Heart left ventricle (tissue), 16 donors: ENCODE measurements at regions not wholly inside any gene's neighbourhood (a gene's known extent, or its start where the extent isn't known, plus 50 kb on each side); places are given as distances from the start of the nearest gene placed in this dataset.

Source experiments
- ATAC-seq, 4 donors: fragments of 200-7000 bp; cut with Tn5 transposase; one replicate each; pipeline ENCODE4 v1.9.1; 2020 to 2022; ENCODE audit warnings: moderate library complexity in 4 of 4, mild to moderate bottlenecking in 3 of 4, moderate number of reproducible peaks in 1 of 4
- DNase-seq, 5 donors: peaks; one replicate each; pipeline ENCODE4 v3.0.0-alpha.2; 2020
- H3K27ac ChIP-seq, 12 donors: fragments of 200-600 bp; sonication (generic) in 4 of 12; one replicate each; pipeline versions ENCODE4 v1.5.0 to v1.8.0; 2016 to 2022; ENCODE audit warnings: mild to moderate bottlenecking in 2 of 12
- H3K27me3 ChIP-seq, 9 donors: fragments of 200-600 bp; sonication (generic) in 2 of 9; one replicate each; pipeline versions ENCODE4 v1.5.1 to v1.8.0; 2016 to 2022; ENCODE audit warnings: mild to moderate bottlenecking in 3 of 9
- H3K36me3 ChIP-seq, 9 donors: fragments of 200-600 bp; sonication (generic) in 2 of 9; one replicate each; pipeline versions ENCODE4 v1.5.0 to v1.8.0; 2018 to 2022; ENCODE audit warnings: mild to moderate bottlenecking in 2 of 9
- H3K4me1 ChIP-seq, 12 donors: fragments of 200-600 bp; sonication (generic) in 4 of 12; one replicate each; pipeline versions ENCODE4 v1.5.0 to v1.8.0; 2016 to 2022; ENCODE audit warnings: mild to moderate bottlenecking in 3 of 12
- H3K4me3 ChIP-seq, 12 donors: fragments of 200-600 bp; sonication (generic) in 4 of 12; one replicate each; pipeline versions ENCODE4 v1.5.0 to v1.8.0; 2017 to 2022; ENCODE audit warnings: mild to moderate bottlenecking in 9 of 12, moderate library complexity in 4 of 12
- H3K9me3 ChIP-seq, 12 donors: fragments of 200-600 bp; sonication (generic) in 4 of 12; one replicate each; pipeline versions ENCODE4 v1.5.0 to v1.8.0; 2016 to 2022; ENCODE audit warnings: mild to moderate bottlenecking in 1 of 12
- POLR2A ChIP-seq, 2 donors: fragments of 450-650 bp; IDR thresholded peaks; one replicate each; pipeline ENCODE4 v1.6.1; 2017; ENCODE audit warnings: antibody characterized with exemption in 2 of 2, mild to moderate bottlenecking in 2 of 2, moderate library complexity in 2 of 2
- WGBS, 4 donors: extraction: QIAGEN DNeasy Blood & Tissue Kit in 2 of 4; methylation state at CpG; one replicate each; pipeline versions ENCODE4 v1.1.5 to v1.1.7; 2013 to 2018; 5-methylcytosine and 5-hydroxymethylcytosine counted together
- intact Hi-C, 10 donors: fragments of 100-400 bp; cut with DNase I; formaldehyde crosslinking; loops; one replicate each; pipeline versions ENCODE4 v1.11.1 to v1.14.2; 2022
- TF ChIP-seq, protein P1 (sequence below), 12 donors: fragments of 200-600 bp; sonication (generic) in 4 of 12; IDR thresholded peaks; one replicate each; pipeline versions ENCODE4 v1.5.0 to v1.8.0; 2018 to 2022; ENCODE audit warnings: antibody characterized with exemption in 12 of 12, mild to moderate bottlenecking in 5 of 12
- donor health status: ischemic (EF 13 %, LVEDD 7.1; RV severe dilation, severe dysfunction).
- donor health status: healthy with polysubstance abuse.
- donor health status: DM: no; HTN: yes; CAD: no.
- donor health status: DM: no; HTN: no; CAD: no.
- donor health status: ischemic (EF 25% LVEDD 6.9; RV normal size, moderate dysfunction).
- donor health status: ischemic (EF 25% LVEDD 5.7; RV mildly dilated, moderate dysfunction).
- donor health status: healthy.
- donor health status: DM: yes; HTN: yes; CAD: no.
- donor health status: ischemic (EF 35%, LVEDD 5.7; RV mildly dilated, moderate dysfunction).
- donor health status: nonischemic (EF 11% LVEDD 7.7; RV severe dilation, severe dysfunction).
- donor health status: DM: yes; HTN: yes; CAD: no.
- donor health status: PGD.
- donor health status: ischemic (EF 29% LVEDD 5.4; RV normal size, mild dysfunction).
- donor health status: nonischemic (EF 23%, LVEDD 6.1; RV moderate dilation, normal function).

DNA sequence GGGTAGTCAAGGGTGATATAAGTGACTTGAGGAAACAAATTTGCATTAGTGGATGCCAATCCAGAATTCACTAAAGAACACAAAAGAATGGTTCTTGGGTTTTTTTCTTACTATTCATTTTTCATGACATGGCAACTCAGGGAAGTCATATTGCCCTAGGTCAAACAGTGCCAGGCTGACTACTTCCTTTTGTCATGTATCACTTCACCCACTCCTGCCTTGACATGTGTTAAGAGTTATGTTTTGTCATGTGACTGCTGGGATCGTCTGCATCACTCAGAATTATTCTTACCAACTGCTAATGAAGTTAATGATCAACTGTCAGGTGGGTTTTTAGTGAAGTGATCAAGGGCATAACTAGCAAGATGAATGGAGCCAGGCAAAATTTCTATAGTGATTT is 74.2 kb downstream of the PRORP start:
- Histone ChIP-seq H3K4me3 (no peak overlapping the region), H3K27me3 (no peaks in the 10 kb centered on the region), H3K27ac (no peak overlapping the region), H3K4me1 (peaks cover 0 to 16% (median 0%) of the 10 kb centered on the region in 12 donors), H3K36me3 (peaks cover 0 to 10% (median 0%) of the 10 kb centered on the region in 9 donors), H3K9me3 (peaks cover 0 to 4% (median 0%) of the 10 kb centered on the region in 12 donors)
- intact Hi-C loops = no loop called here
- ATAC-seq (no peak), DNase-seq (no peak)
- 22 to 33% (median 28%) methylated on average over 1 of the region's 1 CpG for WGBS, 4 donors
- TF ChIP-seq, protein P1, sequence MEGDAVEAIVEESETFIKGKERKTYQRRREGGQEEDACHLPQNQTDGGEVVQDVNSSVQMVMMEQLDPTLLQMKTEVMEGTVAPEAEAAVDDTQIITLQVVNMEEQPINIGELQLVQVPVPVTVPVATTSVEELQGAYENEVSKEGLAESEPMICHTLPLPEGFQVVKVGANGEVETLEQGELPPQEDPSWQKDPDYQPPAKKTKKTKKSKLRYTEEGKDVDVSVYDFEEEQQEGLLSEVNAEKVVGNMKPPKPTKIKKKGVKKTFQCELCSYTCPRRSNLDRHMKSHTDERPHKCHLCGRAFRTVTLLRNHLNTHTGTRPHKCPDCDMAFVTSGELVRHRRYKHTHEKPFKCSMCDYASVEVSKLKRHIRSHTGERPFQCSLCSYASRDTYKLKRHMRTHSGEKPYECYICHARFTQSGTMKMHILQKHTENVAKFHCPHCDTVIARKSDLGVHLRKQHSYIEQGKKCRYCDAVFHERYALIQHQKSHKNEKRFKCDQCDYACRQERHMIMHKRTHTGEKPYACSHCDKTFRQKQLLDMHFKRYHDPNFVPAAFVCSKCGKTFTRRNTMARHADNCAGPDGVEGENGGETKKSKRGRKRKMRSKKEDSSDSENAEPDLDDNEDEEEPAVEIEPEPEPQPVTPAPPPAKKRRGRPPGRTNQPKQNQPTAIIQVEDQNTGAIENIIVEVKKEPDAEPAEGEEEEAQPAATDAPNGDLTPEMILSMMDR (IDR thresholded peaks at IDR 0.05) = no peak

DNA sequence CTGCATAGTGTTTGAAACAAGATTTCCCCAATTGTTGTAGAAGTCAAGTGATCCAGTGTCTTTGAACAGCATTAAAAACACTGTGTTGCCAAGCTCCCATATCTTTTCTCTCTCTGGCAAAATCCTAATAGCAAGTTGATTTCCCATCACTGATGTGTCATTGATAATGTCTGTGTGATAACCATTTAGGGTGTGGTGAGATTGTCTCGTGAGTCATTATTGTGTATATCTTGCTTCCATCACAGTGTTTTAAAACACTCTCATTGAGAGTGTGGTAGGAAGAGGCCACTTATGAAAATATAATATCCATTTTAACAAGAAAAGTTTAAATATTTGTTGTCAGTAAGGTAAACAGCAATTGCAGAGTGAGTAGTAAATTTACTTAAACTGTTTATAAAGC is 74.7 kb downstream of the PRORP start:
- 41 to 70% (median 61%) methylated on average over 1 of the region's 1 CpG for WGBS, 4 donors
- no peak overlapping the region for H3K27ac ChIP-seq
- DNase-seq (no peak), ATAC-seq (no peak)
- H3K36me3 ChIP-seq = peaks cover 0 to 5% (median 0%) of the 10 kb centered on the region in 9 donors
- H3K4me1 ChIP-seq = peaks cover 0 to 16% (median 0%) of the 10 kb centered on the region in 12 donors
- H3K9me3 ChIP-seq = peaks cover 0 to 4% (median 0%) of the 10 kb centered on the region in 12 donors
- TF ChIP-seq, protein P1 (IDR thresholded peaks at IDR 0.05) = no peak
- TF ChIP-seq POLR2A (IDR thresholded peaks at IDR 0.05) = no peak
- H3K27me3 ChIP-seq = no peaks in the 10 kb centered on the region
- intact Hi-C loops = no loop called here
- H3K4me3 ChIP-seq = no peak overlapping the region

DNA sequence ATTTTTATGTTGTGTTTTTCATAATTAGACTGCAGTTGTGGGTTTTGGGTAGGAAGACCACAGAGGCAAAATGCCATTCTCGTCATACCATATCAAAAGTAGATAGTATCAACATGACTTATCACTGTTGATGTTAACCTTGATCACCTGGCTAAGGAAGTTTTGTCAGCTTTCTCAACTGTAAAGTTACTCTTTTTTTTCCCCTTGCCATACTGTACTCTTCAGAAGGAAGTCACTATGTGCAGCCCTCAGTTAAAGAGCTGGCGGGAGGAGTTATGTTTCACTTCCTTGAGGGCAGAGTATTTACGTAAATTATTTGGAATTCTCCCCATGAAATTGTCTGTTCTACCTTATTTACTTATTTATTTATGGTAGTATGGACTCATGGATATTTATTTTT is 78.7 kb downstream of the PRORP start:
- H3K9me3 ChIP-seq = no peaks in the 10 kb centered on the region
- no peak overlapping the region for H3K27ac ChIP-seq
- H3K36me3 ChIP-seq = no peaks in the 10 kb centered on the region
- intact Hi-C loops = no loop called here
- H3K4me1 ChIP-seq = peaks cover 0 to 16% (median 0%) of the 10 kb centered on the region in 12 donors
- H3K27me3 ChIP-seq = no peaks in the 10 kb centered on the region
- WGBS, 4 donors = 82 to 91% (median 86%) methylated on average over 3 of the region's 3 CpGs
- TF ChIP-seq, protein P1 (IDR thresholded peaks at IDR 0.05) = no peak
- no peak for TF ChIP-seq POLR2A (IDR thresholded peaks at IDR 0.05)
- DNase-seq (no peak), ATAC-seq (no peak)
- no peak overlapping the region for H3K4me3 ChIP-seq

DNA sequence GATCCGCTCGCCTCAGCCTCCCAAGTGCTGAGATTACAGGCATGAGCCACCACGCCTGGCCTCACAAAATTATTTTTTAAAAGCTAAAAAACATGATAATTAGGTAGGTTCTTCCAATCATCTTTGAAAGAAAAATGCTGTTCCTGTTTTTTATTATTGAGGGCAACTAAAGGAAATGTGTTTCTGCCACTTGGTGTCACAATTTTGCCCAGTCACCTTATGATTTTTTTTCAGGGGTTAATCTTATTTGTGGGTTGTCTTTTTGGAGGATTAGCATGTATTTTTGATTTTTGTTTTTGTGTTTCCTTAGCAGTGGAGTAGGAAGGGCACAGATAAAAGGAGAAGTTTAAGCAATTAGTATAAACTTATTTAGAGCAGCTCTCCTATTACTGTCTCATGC is 79.8 kb downstream of the PRORP start:
- no peak for TF ChIP-seq POLR2A (IDR thresholded peaks at IDR 0.05)
- TF ChIP-seq, protein P1 (IDR thresholded peaks at IDR 0.05) = no peak
- ATAC-seq (no peak), DNase-seq (no peak)
- H3K4me3 ChIP-seq = no peak overlapping the region
- H3K9me3 ChIP-seq = no peaks in the 10 kb centered on the region
- intact Hi-C loops = no loop called here
- no peak overlapping the region for H3K27ac ChIP-seq
- H3K36me3 ChIP-seq = no peaks in the 10 kb centered on the region
- peaks cover 0 to 7% (median 0%) of the 10 kb centered on the region in 12 donors for H3K4me1 ChIP-seq
- 96 to 99% (median 97%) methylated on average over 3 of the region's 3 CpGs for WGBS, 4 donors
- H3K27me3 ChIP-seq = no peaks in the 10 kb centered on the region
